H9 (cell line): ENCODE measurements at regions not wholly inside any gene's neighbourhood (a gene's known extent, or its start where the extent isn't known, plus 50 kb on each side); places are given as distances from the start of the nearest gene placed in this dataset.

Source experiments
- DNase-seq: peaks from one replicate; pipeline ENCODE4 v3.0.0-alpha.2; 2017
- H2AFZ ChIP-seq: one replicate; pipeline ENCODE4 v1.6.1; 2013; ENCODE audit warnings: mild to moderate bottlenecking, low read length, control low read depth, moderate library complexity
- H2AK5ac ChIP-seq: 2 replicates; pipeline ENCODE4 v1.6.1; 2013; ENCODE audit warnings: low read length, control low read depth, mixed read lengths; ENCODE audit not compliant: insufficient read length
- H2BK120ac ChIP-seq: one replicate; pipeline ENCODE4 v1.6.1; 2013; ENCODE audit warnings: low read depth, mild to moderate bottlenecking, low read length, control low read depth, inconsistent platforms; ENCODE audit not compliant: poor library complexity, severe bottlenecking
- H2BK12ac ChIP-seq: 2 replicates; pipeline ENCODE4 v1.6.1; 2013; ENCODE audit warnings: low read length, control low read depth, mixed read lengths, low read depth; ENCODE audit not compliant: insufficient read length
- H2BK15ac ChIP-seq: 2 replicates; pipeline ENCODE4 v1.6.1; 2013; ENCODE audit warnings: low read depth, low read length, control low read depth
- H2BK20ac ChIP-seq: one replicate; pipeline ENCODE4 v1.6.1; 2013; ENCODE audit warnings: low read depth, mild to moderate bottlenecking, low read length, control low read depth, inconsistent platforms; ENCODE audit not compliant: poor library complexity, severe bottlenecking
- H2BK5ac ChIP-seq: 2 replicates; pipeline ENCODE4 v1.6.1; 2013; ENCODE audit warnings: low read length, control low read depth, mixed read lengths; ENCODE audit not compliant: insufficient read length
- H3K14ac ChIP-seq: 2 replicates; pipeline ENCODE4 v1.6.1; 2013; ENCODE audit warnings: low read length, control low read depth; ENCODE audit not compliant: insufficient read depth
- H3K18ac ChIP-seq: 2 replicates; pipeline ENCODE4 v1.6.1; 2013; ENCODE audit warnings: low read depth, mild to moderate bottlenecking, mixed read lengths, low read length, control low read depth; ENCODE audit not compliant: insufficient read length
- H3K23ac ChIP-seq: 2 replicates; pipeline ENCODE4 v1.6.1; 2013; ENCODE audit warnings: low read length, control low read depth, mixed read lengths, low read depth; ENCODE audit not compliant: insufficient read length
- H3K23me2 ChIP-seq: 2 replicates; pipeline ENCODE4 v1.6.1; 2013; ENCODE audit warnings: low read depth, mild to moderate bottlenecking, mixed read lengths, low read length, control low read depth; ENCODE audit not compliant: insufficient read length, poor library complexity, severe bottlenecking
- H3K27ac ChIP-seq: 2 replicates; pipeline ENCODE4 v1.5.1; 2013; ENCODE audit warnings: low read length, control low read depth, mixed read lengths, low read depth; ENCODE audit not compliant: insufficient read length
- H3K27me3 ChIP-seq: 2 replicates; pipeline ENCODE4 v1.6.1; 2013; ENCODE audit warnings: low read length, control low read depth, inconsistent platforms; ENCODE audit not compliant: insufficient read depth
- H3K4ac ChIP-seq: 2 replicates; pipeline ENCODE4 v1.6.1; 2013; ENCODE audit warnings: low read depth, mild to moderate bottlenecking, control low read depth, inconsistent platforms, low read length, moderate library complexity
- H3K4me1 ChIP-seq: 2 replicates; pipeline ENCODE4 v1.6.1; 2013; ENCODE audit warnings: low read length, control low read depth, inconsistent platforms; ENCODE audit not compliant: insufficient read depth
- H3K4me2 ChIP-seq: 2 replicates; pipeline ENCODE4 v1.6.1; 2013; ENCODE audit warnings: low read length, control low read depth, mixed read lengths; ENCODE audit not compliant: insufficient read length, insufficient read depth
- H3K56ac ChIP-seq: 2 replicates; pipeline ENCODE4 v1.6.1; 2013; ENCODE audit warnings: low read depth, mild to moderate bottlenecking, mixed read lengths, low read length, control low read depth; ENCODE audit not compliant: insufficient read length
- H3K79me1 ChIP-seq: 2 replicates; pipeline ENCODE4 v1.6.1; 2013; ENCODE audit warnings: low read depth, mild to moderate bottlenecking, moderate library complexity, low read length, control low read depth, inconsistent platforms; ENCODE audit not compliant: insufficient read depth, poor library complexity, severe bottlenecking
- H3K79me2 ChIP-seq: 2 replicates; pipeline ENCODE4 v1.6.1; 2013; ENCODE audit warnings: low read length, control low read depth, inconsistent platforms; ENCODE audit not compliant: insufficient read depth
- H3K9ac ChIP-seq: 2 replicates; pipeline ENCODE4 v1.6.1; 2013; ENCODE audit warnings: low read length, control low read depth, mixed read lengths; ENCODE audit not compliant: insufficient read length; ENCODE audit errors: extremely low read depth
- H3K9me3 ChIP-seq: one replicate; pipeline ENCODE4 v1.6.1; 2013; ENCODE audit warnings: low read depth, low read length, inconsistent platforms; ENCODE audit not compliant: control insufficient read depth
- H3T11ph ChIP-seq: one replicate; pipeline ENCODE4 v1.6.1; 2013; ENCODE audit warnings: mild to moderate bottlenecking, low read length, control low read depth, inconsistent platforms
- H4K20me1 ChIP-seq: one replicate; pipeline ENCODE4 v1.6.1; 2013; ENCODE audit not compliant: control insufficient read depth, insufficient read length, insufficient read depth
- H4K5ac ChIP-seq: 2 replicates; pipeline ENCODE4 v1.6.1; 2013; ENCODE audit warnings: low read depth, mild to moderate bottlenecking, mixed read lengths, low read length, control low read depth; ENCODE audit not compliant: insufficient read length
- H4K8ac ChIP-seq: replicated peaks from 2 replicates; pipeline ENCODE4 v1.6.1; 2013; ENCODE audit warnings: low read length, control low read depth, mixed read lengths, low read depth; ENCODE audit not compliant: insufficient read length
- H4K91ac ChIP-seq: 2 replicates; pipeline ENCODE4 v1.6.1; 2013; ENCODE audit warnings: low read depth, mild to moderate bottlenecking, moderate library complexity, mixed read lengths, low read length, control low read depth; ENCODE audit not compliant: insufficient read length
- H3K27ac Mint-ChIP-seq, 3 experiments: 2 replicates in 2 of 3; 3 replicates in 1 of 3; pipeline ENCODE4 v1.8.0; 2020 to 2021; ENCODE audit warnings: mixed read lengths in 3 of 3, mild to moderate bottlenecking in 1 of 3, moderate library complexity in 1 of 3
- H3K27me3 Mint-ChIP-seq: 2 replicates; pipeline ENCODE4 v1.8.0; 2021; ENCODE audit warnings: low read depth, mild to moderate bottlenecking, moderate library complexity, mixed read lengths
- H3K36me3 Mint-ChIP-seq, 3 experiments: 2 replicates in 2 of 3; 3 replicates in 1 of 3; pipeline ENCODE4 v1.8.0; 2020 to 2021; ENCODE audit warnings: low read depth in 3 of 3, mixed read lengths in 3 of 3; ENCODE audit not compliant: insufficient read depth in 1 of 3
- H3K4me1 Mint-ChIP-seq, 2 experiments: 2 replicates each; pipeline ENCODE4 v1.8.0; 2020; ENCODE audit warnings: mixed read lengths in 2 of 2
- H3K4me3 Mint-ChIP-seq, 2 experiments: 2 replicates in 1 of 2; 3 replicates in 1 of 2; pipeline ENCODE4 v1.8.0; 2020 to 2021; ENCODE audit warnings: mild to moderate bottlenecking in 2 of 2, mixed read lengths in 2 of 2, moderate library complexity in 1 of 2
- H3K9me3 Mint-ChIP-seq, 2 experiments: 2 replicates in 1 of 2; 3 replicates in 1 of 2; pipeline ENCODE4 v1.8.0; 2020; ENCODE audit warnings: mild to moderate bottlenecking in 2 of 2, mixed read lengths in 2 of 2, moderate library complexity in 1 of 2
- CTCF ChIP-seq: fragments of 200-600 bp; sonication (generic); conservative IDR thresholded peaks from 3 replicates; pipeline ENCODE4 v1.8.0; 2021; ENCODE audit warnings: antibody characterized with exemption, mild to moderate bottlenecking
- WGBS: extraction: QIAGEN DNeasy Blood & Tissue Kit; methylation state at CpG from one replicate; pipeline ENCODE4 v1.1.7; 2013; ENCODE audit warnings: missing lambda C conversion rate, low lambda C conversion rate, mixed read lengths; ENCODE audit not compliant: insufficient read length; ENCODE audit errors: extremely low coverage; 5-methylcytosine and 5-hydroxymethylcytosine counted together

GRCh38 chr3:59308001-59308400 lies 258.2 kb upstream of the CFAP20DC start:
- no peak overlapping the region for H4K5ac ChIP-seq
- Mint-ChIP-seq H3K27me3 (no peaks in the 10 kb centered on the region), H3K27ac (no peak overlapping the region), H3K4me1 (no peaks in the 10 kb centered on the region), H3K36me3 (no peaks in the 10 kb centered on the region), H3K4me3 (no peak overlapping the region), H3K9me3 (no peaks in the 10 kb centered on the region)
- H3K9me3 ChIP-seq, result no peaks in the 10 kb centered on the region
- H2BK5ac ChIP-seq, result no peak overlapping the region
- no peak overlapping the region for H2BK15ac ChIP-seq
- no peaks in the 10 kb centered on the region for H4K20me1 ChIP-seq
- H3K9ac ChIP-seq, result no peak overlapping the region
- no peak for DNase-seq
- H3K79me1 ChIP-seq, result no peaks in the 10 kb centered on the region
- no peak overlapping the region for H3K4ac ChIP-seq
- no peaks in the 10 kb centered on the region for H3K23me2 ChIP-seq
- TF ChIP-seq CTCF, result no peak
- no peak overlapping the region for H3K23ac ChIP-seq
- no peak overlapping the region for H4K8ac ChIP-seq
- H3K79me2 ChIP-seq, result no peaks in the 10 kb centered on the region
- H3K27ac ChIP-seq, result no peak overlapping the region
- no CpG with 5 or more reads among the region's 1 CpG for WGBS
- H3K56ac ChIP-seq, result no peak overlapping the region
- no peak overlapping the region for H2BK120ac ChIP-seq
- no peaks in the 10 kb centered on the region for H3K27me3 ChIP-seq
- no peak overlapping the region for H3K14ac ChIP-seq
- H2BK20ac ChIP-seq, result no peak overlapping the region
- no peak overlapping the region for H2AFZ ChIP-seq
- no peak overlapping the region for H3T11ph ChIP-seq
- no peak overlapping the region for H3K4me2 ChIP-seq
- H3K18ac ChIP-seq, result no peak overlapping the region
- no peak overlapping the region for H2AK5ac ChIP-seq
- H4K91ac ChIP-seq, result no peak overlapping the region
- no peak overlapping the region for H2BK12ac ChIP-seq
- H3K4me1 ChIP-seq, result no peaks in the 10 kb centered on the region
